ENCODE measurements at regions not wholly inside any gene's neighbourhood (a gene's known extent, or its start where the extent isn't known, plus 50 kb on each side); places are given as distances from the start of the nearest gene placed in this dataset.
"Not testable (repeated sequence)": the region's sequence is repeated elsewhere in the genome, so short reads cannot be mapped to it uniquely, and the experiment has no call there.

- TF ChIP-seq CHD1 (IDR thresholded peaks at IDR 0.05; ENCODE audit: low read depth, low read length); CTCF (IDR thresholded peaks at IDR 0.05; ENCODE audit: control extremely low read depth in 1 of 3, insufficient read depth in 1 of 3, low read depth in 1 of 3, low read length in 3 of 3); POLR2AphosphoS5 (IDR thresholded peaks at IDR 0.05; ENCODE audit: low read depth, low read length); EZH2 (IDR thresholded peaks at IDR 0.05; ENCODE audit: low read depth, low read length, severe bottlenecking); CREB1 (IDR thresholded peaks at IDR 0.05); TAF1 (IDR thresholded peaks at IDR 0.05; ENCODE audit: low read depth, low read length); POLR2A (IDR thresholded peaks at IDR 0.05; ENCODE audit: control extremely low read depth in 1 of 2, low read depth in 2 of 2, low read length in 2 of 2); SRF (IDR thresholded peaks at IDR 0.05; ENCODE audit: low read depth, low read length); RAD21 (IDR thresholded peaks at IDR 0.05 in 1 of 2, conservative IDR thresholded peaks at IDR 0.05 in 1 of 2; ENCODE audit: low read depth in 2 of 2, low read length in 2 of 2); BACH1 (IDR thresholded peaks at IDR 0.05; ENCODE audit: low read length); JUND (IDR thresholded peaks at IDR 0.05; ENCODE audit: low read length); HDAC6 (IDR thresholded peaks at IDR 0.05; ENCODE audit: low read depth, low read length): not testable (repeated sequence)
- peak in 1 of 2 experiments; percentile 84; a peak in 1 of 3 replicates for TF ChIP-seq EP300 (IDR thresholded peaks at IDR 0.05; ENCODE audit: borderline replicate concordance in 1 of 2, low read depth in 2 of 2, low read length in 2 of 2)
Measured at GRCh38 chr5:53752282-53752681, 191.8 kb downstream of the NDUFS4 start.
